Breast epithelium (tissue), 3 donors: ENCODE measurements at regions not wholly inside any gene's neighbourhood (a gene's known extent, or its start where the extent isn't known, plus 50 kb on each side); places are given as distances from the start of the nearest gene placed in this dataset.

Source experiments
- CTCF ChIP-seq, 3 donors: fragments of 450-650 bp; IDR thresholded peaks; one replicate each; pipeline ENCODE4 v1.5.1; 2016 to 2017; ENCODE audit warnings: antibody characterized with exemption in 3 of 3, mild to moderate bottlenecking in 3 of 3, moderate library complexity in 3 of 3
- POLR2A ChIP-seq: fragments of 450-650 bp; IDR thresholded peaks from one replicate; pipeline ENCODE4 v1.6.1; 2016; ENCODE audit warnings: antibody characterized with exemption, mild to moderate bottlenecking, moderate library complexity
- POLR2AphosphoS5 ChIP-seq, 3 donors: sonication (generic); formaldehyde crosslinking; IDR thresholded peaks; one replicate each; pipeline ENCODE4 v1.6.1; 2017; ENCODE audit warnings: antibody characterized with exemption in 3 of 3

GRCh38 chr6:168782187-168782751, 341.3 kb downstream of the SMOC2 start:
- no peak for TF ChIP-seq CTCF (IDR thresholded peaks at IDR 0.05)
- TF ChIP-seq POLR2A, result no peak
- no peak for TF ChIP-seq POLR2AphosphoS5 (IDR thresholded peaks at IDR 0.05)
